H1 (cell line): ENCODE measurements at regions not wholly inside any gene's neighbourhood (a gene's known extent, or its start where the extent isn't known, plus 50 kb on each side); places are given as distances from the start of the nearest gene placed in this dataset.

ENCODE experiments used
- CTCF ChIA-PET: fragments of 300-600 bp; sonication (Branson Sonifier 250); formaldehyde crosslinking; loops from one replicate; lab custom pipeline; 2021; ENCODE audit not compliant: partially characterized antibody; lab: Charles Lee
- POLR2A ChIA-PET: fragments of 300-600 bp; sonication (Branson Sonifier 250); formaldehyde crosslinking; loops from one replicate; lab custom pipeline; 2021; ENCODE audit warnings: inconsistent platforms; ENCODE audit not compliant: partially characterized antibody; lab: Charles Lee
- DNase-seq, 2 experiments: peaks; one replicate each; pipeline versions ENCODE4 v3.0.0 to v3.0.0-alpha.2; 2010 to 2022; ENCODE audit warnings: low spot score in 2 of 2, low read depth in 1 of 2, mixed read lengths in 1 of 2
- FAIRE-seq: peaks from 2 replicates; lab custom pipeline; 2011; peaks lifted over from hg19 to GRCh38; lab: Jason Lieb, UNC
- H2AFZ ChIP-seq: 2 replicates; pipeline ENCODE4 v1.8.1; 2012; ENCODE audit warnings: low read length, inconsistent platforms
- H2AK5ac ChIP-seq: 2 replicates; pipeline ENCODE4 v1.6.1; 2013; ENCODE audit warnings: low read depth, low read length
- H2BK120ac ChIP-seq: replicated peaks from 2 replicates; pipeline ENCODE3; 2013; ENCODE audit warnings: low read depth, low read length, inconsistent platforms
- H2BK12ac ChIP-seq: 2 replicates; pipeline ENCODE4 v1.6.1; 2013; ENCODE audit warnings: low read depth, low read length
- H2BK15ac ChIP-seq: 2 replicates; pipeline ENCODE4 v1.6.1; 2013; ENCODE audit warnings: low read length
- H2BK20ac ChIP-seq: 2 replicates; pipeline ENCODE4 v1.6.1; 2013; ENCODE audit warnings: low read length
- H2BK5ac ChIP-seq: 2 replicates; pipeline ENCODE4 v1.6.1; 2013; ENCODE audit warnings: low read depth, low read length
- H3K14ac ChIP-seq: 2 replicates; pipeline ENCODE4 v1.6.1; 2013; ENCODE audit warnings: inconsistent platforms; ENCODE audit not compliant: insufficient read length
- H3K18ac ChIP-seq: 2 replicates; pipeline ENCODE4 v1.6.1; 2013; ENCODE audit warnings: low read length; ENCODE audit errors: extremely low read depth
- H3K23ac ChIP-seq: 2 replicates; pipeline ENCODE4 v1.6.1; 2013; ENCODE audit warnings: inconsistent platforms; ENCODE audit not compliant: insufficient read length
- H3K23me2 ChIP-seq: 2 replicates; pipeline ENCODE4 v1.6.1; 2013; ENCODE audit warnings: low read depth, low read length
- H3K27ac ChIP-seq: 2 replicates; pipeline ENCODE4 v1.6.1; 2011; ENCODE audit warnings: low read depth, low read length, inconsistent platforms
- H3K27me3 ChIP-seq, 4 experiments: replicated peaks in 1 of 4; 1 replicate in 1 of 4; 2 replicates in 3 of 4; pipeline versions ENCODE4 v1.6.1 to v1.8.1; 2011 to 2013; ENCODE audit warnings: low read length in 3 of 4, mild to moderate bottlenecking in 3 of 4, inconsistent platforms in 2 of 4, mixed read lengths in 2 of 4, moderate library complexity in 1 of 4; ENCODE audit not compliant: control insufficient read depth in 3 of 4, insufficient read depth in 3 of 4; ENCODE audit errors: extremely low read depth in 1 of 4
- H3K36me3 ChIP-seq, 4 experiments: 2 replicates each; pipeline versions ENCODE4 v1.6.1 to v1.8.1; 2011 to 2013; ENCODE audit warnings: mild to moderate bottlenecking in 4 of 4, low read length in 3 of 4, moderate library complexity in 2 of 4, control low read depth in 1 of 4, inconsistent platforms in 1 of 4; ENCODE audit not compliant: insufficient read depth in 4 of 4, control insufficient read depth in 2 of 4
- H3K4ac ChIP-seq: replicated peaks from 2 replicates; pipeline ENCODE3; 2013; ENCODE audit warnings: low read length, low read depth, mixed read lengths, inconsistent platforms; ENCODE audit not compliant: insufficient read length
- H3K4me1 ChIP-seq, 4 experiments: replicated peaks in 1 of 4; 1 replicate in 1 of 4; 2 replicates in 3 of 4; pipeline versions ENCODE4 v1.6.1 to v1.8.1; 2011 to 2013; ENCODE audit warnings: low read length in 3 of 4, inconsistent platforms in 2 of 4, mixed read lengths in 1 of 4; ENCODE audit not compliant: insufficient read depth in 4 of 4, control insufficient read depth in 3 of 4
- H3K4me2 ChIP-seq, 2 experiments: 2 replicates each; pipeline versions ENCODE4 v1.6.1 to v1.8.1; 2011 to 2013; ENCODE audit warnings: low read depth in 2 of 2, low read length in 2 of 2, control low read depth in 1 of 2, inconsistent platforms in 1 of 2, mild to moderate bottlenecking in 1 of 2; ENCODE audit not compliant: insufficient read depth in 1 of 2
- H3K4me3 ChIP-seq, 4 experiments: fragments of 200-600, 300-600 bp in 1 of 4; sonication (generic), shearing (Covaris generic), sonication (Bioruptor Twin) in 1 of 4; 2 replicates each; pipeline versions ENCODE4 v1.5.1 to v1.8.1; 2011 to 2016; ENCODE audit warnings: low read length in 4 of 4, low read depth in 3 of 4, control low read depth in 2 of 4, inconsistent platforms in 2 of 4, mild to moderate bottlenecking in 2 of 4, mixed read lengths in 1 of 4, moderate library complexity in 1 of 4; ENCODE audit not compliant: insufficient read depth in 2 of 4; ENCODE audit errors: extremely low read depth in 1 of 4
- H3K56ac ChIP-seq: replicated peaks from 2 replicates; pipeline ENCODE3; 2013; ENCODE audit warnings: low read depth, mild to moderate bottlenecking, mixed read lengths, low read length, inconsistent platforms; ENCODE audit not compliant: insufficient read length
- H3K79me1 ChIP-seq: 2 replicates; pipeline ENCODE4 v1.6.1; 2013; ENCODE audit warnings: low read depth, low read length, control low read depth
- H3K79me2 ChIP-seq, 2 experiments: 2 replicates each; pipeline versions ENCODE4 v1.6.1 to v1.8.1; 2012 to 2013; ENCODE audit warnings: low read length in 2 of 2, mild to moderate bottlenecking in 2 of 2, inconsistent platforms in 1 of 2; ENCODE audit not compliant: insufficient read depth in 2 of 2, control insufficient read depth in 1 of 2
- H3K9ac ChIP-seq, 4 experiments: replicated peaks in 1 of 4; 1 replicate in 1 of 4; 2 replicates in 3 of 4; pipeline versions ENCODE4 v1.6.1 to v1.8.1; 2011 to 2013; ENCODE audit warnings: low read depth in 3 of 4, low read length in 3 of 4, control low read depth in 2 of 4, mild to moderate bottlenecking in 2 of 4, moderate library complexity in 2 of 4, inconsistent platforms in 1 of 4; ENCODE audit errors: extremely low read depth in 1 of 4
- H3K9me3 ChIP-seq, 2 experiments: 2 replicates each; pipeline versions ENCODE4 v1.6.1 to v1.8.1; 2012 to 2013; ENCODE audit warnings: mild to moderate bottlenecking in 2 of 2, moderate library complexity in 2 of 2, control low read depth in 1 of 2, inconsistent platforms in 1 of 2, low read depth in 1 of 2, low read length in 1 of 2, mixed read lengths in 1 of 2; ENCODE audit not compliant: insufficient read depth in 2 of 2
- H4K20me1 ChIP-seq, 2 experiments: replicated peaks in 1 of 2; 2 replicates each; pipeline versions ENCODE3 to v1.8.1; 2011 to 2013; ENCODE audit warnings: inconsistent platforms in 2 of 2, low read length in 2 of 2, mild to moderate bottlenecking in 1 of 2; ENCODE audit not compliant: insufficient read depth in 2 of 2, control insufficient read depth in 1 of 2
- H4K5ac ChIP-seq: 2 replicates; pipeline ENCODE4 v1.6.1; 2013; ENCODE audit warnings: low read length, low read depth, mixed read lengths, inconsistent platforms; ENCODE audit not compliant: insufficient read length
- H4K8ac ChIP-seq: 2 replicates; pipeline ENCODE4 v1.8.0; 2013; ENCODE audit warnings: mild to moderate bottlenecking, moderate library complexity, low read length, inconsistent platforms; ENCODE audit not compliant: insufficient read depth; ENCODE audit errors: extremely low read depth
- H4K91ac ChIP-seq: replicated peaks from 2 replicates; pipeline ENCODE3; 2013; ENCODE audit warnings: low read length, mixed read lengths, inconsistent platforms; ENCODE audit not compliant: insufficient read length
- GABPA ChIP-seq: IDR thresholded peaks from 2 replicates; pipeline ENCODE4 v1.6.1; 2011; ENCODE audit warnings: mild to moderate bottlenecking, low read length, moderate library complexity, borderline replicate concordance; ENCODE audit not compliant: insufficient read depth
- WGBS, 2 experiments: shearing (Covaris generic) in 1 of 2; methylation state at CpG; one replicate each; pipeline versions ENCODE4 v1.1.6 to v1.1.7; 2013 to 2015; ENCODE audit warnings: low lambda C conversion rate in 2 of 2, mixed read lengths in 2 of 2, inconsistent platforms in 1 of 2, low coverage in 1 of 2, missing lambda C conversion rate in 1 of 2; ENCODE audit not compliant: insufficient replicate concordance in 2 of 2, insufficient coverage in 1 of 2, insufficient read length in 1 of 2; ENCODE audit errors: extremely low coverage in 1 of 2, missing lambda C conversion rate in 1 of 2; 5-methylcytosine and 5-hydroxymethylcytosine counted together

GRCh38 chr3:33936171-33936920 lies 137.9 kb downstream of the PDCD6IP start:
- no peak overlapping the region for H3K9ac ChIP-seq
- H4K5ac ChIP-seq, result no peak overlapping the region
- H2AK5ac ChIP-seq, result no peak overlapping the region
- no peak overlapping the region for H2BK20ac ChIP-seq
- no peak for FAIRE-seq
- no peak overlapping the region for H3K27ac ChIP-seq
- H3K27me3 ChIP-seq, result no peaks in the 10 kb centered on the region
- no peaks in the 10 kb centered on the region for H3K79me1 ChIP-seq
- no peaks in the 10 kb centered on the region for H3K36me3 ChIP-seq
- H3K23me2 ChIP-seq, result no peaks in the 10 kb centered on the region
- no peak for DNase-seq
- no peak overlapping the region for H4K91ac ChIP-seq
- no peak overlapping the region for H2BK15ac ChIP-seq
- H3K9me3 ChIP-seq, result no peaks in the 10 kb centered on the region
- H3K4me2 ChIP-seq, result no peak overlapping the region
- no peak overlapping the region for H2BK5ac ChIP-seq
- WGBS, 2 experiments, result 95% methylated on average over 3 of the region's 3 CpGs; no CpG with 5 or more reads in 1 of the 2 experiments
- H4K20me1 ChIP-seq, result no peaks in the 10 kb centered on the region
- H3K23ac ChIP-seq, result no peak overlapping the region
- ChIA-PET CTCF (interaction anchor here (0.8 kb wide), 1 partner anchor 20 kb away, joined by 3 read pairs; no protein-coding TSS in a partner anchor), POLR2A (no interaction called here)
- H2BK120ac ChIP-seq, result no peak overlapping the region
- H3K4me1 ChIP-seq, result no peaks in the 10 kb centered on the region
- no peak overlapping the region; the same call in 1 of the 2 replicates for H2AFZ ChIP-seq
- H4K8ac ChIP-seq, result no peak overlapping the region
- H3K18ac ChIP-seq, result no peak overlapping the region
- no peak overlapping the region for H2BK12ac ChIP-seq
- no peak overlapping the region for H3K56ac ChIP-seq
- H3K4ac ChIP-seq, result no peak overlapping the region
- no peak overlapping the region for H3K14ac ChIP-seq
- no peaks in the 10 kb centered on the region for H3K79me2 ChIP-seq
- no peak overlapping the region for H3K4me3 ChIP-seq
- no peak for TF ChIP-seq GABPA
